ENCODE measurements at regions not wholly inside any gene's neighbourhood (a gene's known extent, or its start where the extent isn't known, plus 50 kb on each side); places are given as distances from the start of the nearest gene placed in this dataset.

- Mint-ChIP-seq H3K27ac (no peak overlapping the region), H3K27me3 (no peaks in the 10 kb centered on the region), H3K4me3 (no peak overlapping the region), H3K4me1 (no peaks in the 10 kb centered on the region), H3K9me3 (peaks cover 0 to 21% (median 3%) of the 10 kb centered on the region in 3 donors), H3K36me3 (no peaks in the 10 kb centered on the region)
Observed at GRCh38 chr12:130216031-130216430, 53.8 kb downstream of the FZD10 start.

GRCh38 chr12:130218682-130219081, 56.4 kb downstream of the FZD10 start:
- Mint-ChIP-seq H3K36me3 (no peaks in the 10 kb centered on the region), H3K9me3 (peaks cover 0 to 26% (median 3%) of the 10 kb centered on the region in 3 donors), H3K27ac (no peak overlapping the region), H3K27me3 (peaks cover 2% of the 10 kb centered on the region), H3K4me3 (no peak overlapping the region), H3K4me1 (no peaks in the 10 kb centered on the region)

- H3K27me3 Mint-ChIP-seq: peaks cover 2% of the 10 kb centered on the region
- H3K4me1 Mint-ChIP-seq: no peaks in the 10 kb centered on the region
- H3K4me3 Mint-ChIP-seq: peak overlapping the region in 1 of 4 donors; percentile 54
- H3K36me3 Mint-ChIP-seq: no peaks in the 10 kb centered on the region
- no peak overlapping the region for H3K27ac Mint-ChIP-seq
- peaks cover 0 to 25% (median 1%) of the 10 kb centered on the region in 3 donors for H3K9me3 Mint-ChIP-seq
Observed at GRCh38 chr12:130219929-130220705, 57.9 kb downstream of the FZD10 start.

- Mint-ChIP-seq H3K4me3 (no peak overlapping the region), H3K9me3 (peaks cover 0 to 23% (median 0%) of the 10 kb centered on the region in 3 donors), H3K27me3 (peaks cover 2% of the 10 kb centered on the region), H3K36me3 (no peaks in the 10 kb centered on the region), H3K4me1 (no peaks in the 10 kb centered on the region), H3K27ac (no peak overlapping the region)
Observed at GRCh38 chr12:130220706-130221100, 58.4 kb downstream of the FZD10 start.

- no peak overlapping the region for H3K4me3 Mint-ChIP-seq
- H3K36me3 Mint-ChIP-seq: no peaks in the 10 kb centered on the region
- no peaks in the 10 kb centered on the region for H3K4me1 Mint-ChIP-seq
- H3K27ac Mint-ChIP-seq: no peak overlapping the region
- peaks cover 0 to 12% (median 4%) of the 10 kb centered on the region in 3 donors for H3K9me3 Mint-ChIP-seq
- H3K27me3 Mint-ChIP-seq: peaks cover 2% of the 10 kb centered on the region
Observed at GRCh38 chr12:130222519-130223218, 60.4 kb downstream of the FZD10 start.

GRCh38 chr12:130223767-130224244, 61.5 kb downstream of the FZD10 start:
- Mint-ChIP-seq H3K27me3 (peaks cover 2% of the 10 kb centered on the region), H3K9me3 (peaks cover 0 to 8% (median 4%) of the 10 kb centered on the region in 3 donors), H3K36me3 (no peaks in the 10 kb centered on the region), H3K4me3 (no peak overlapping the region), H3K4me1 (no peaks in the 10 kb centered on the region), H3K27ac (no peak overlapping the region)

GRCh38 chr12:130224613-130225012, 62.3 kb downstream of the FZD10 start:
- no peak overlapping the region for H3K4me3 Mint-ChIP-seq
- no peaks in the 10 kb centered on the region for H3K4me1 Mint-ChIP-seq
- H3K36me3 Mint-ChIP-seq: no peaks in the 10 kb centered on the region
- no peak overlapping the region for H3K27ac Mint-ChIP-seq
- H3K27me3 Mint-ChIP-seq: peaks cover 2% of the 10 kb centered on the region
- peaks cover 2 to 5% (median 4%) of the 10 kb centered on the region in 3 donors for H3K9me3 Mint-ChIP-seq

- Mint-ChIP-seq H3K27me3 (peaks cover 2% of the 10 kb centered on the region), H3K9me3 (peaks cover 4 to 6% (median 5%) of the 10 kb centered on the region in 3 donors), H3K4me3 (no peak overlapping the region), H3K27ac (no peak overlapping the region), H3K36me3 (no peaks in the 10 kb centered on the region), H3K4me1 (no peaks in the 10 kb centered on the region)
Observed at GRCh38 chr12:130225347-130225746, 63.1 kb downstream of the FZD10 start.

- Mint-ChIP-seq H3K27ac (no peak overlapping the region), H3K4me1 (no peaks in the 10 kb centered on the region)
Observed at GRCh38 chr12:130226126-130226525, 63.9 kb downstream of the FZD10 start.

GRCh38 chr12:130226771-130227170, 64.5 kb downstream of the FZD10 start:
- Mint-ChIP-seq H3K4me1 (no peaks in the 10 kb centered on the region), H3K27me3 (peaks cover 2% of the 10 kb centered on the region), H3K9me3 (peaks cover 4 to 13% (median 11%) of the 10 kb centered on the region in 3 donors), H3K27ac (no peak overlapping the region), H3K36me3 (no peaks in the 10 kb centered on the region), H3K4me3 (no peak overlapping the region)

More at GRCh38 chr12:130226126-130226525, 63.9 kb downstream of the FZD10 start:
- Mint-ChIP-seq H3K4me3 (no peak overlapping the region), H3K27me3 (peaks cover 2% of the 10 kb centered on the region), H3K36me3 (no peaks in the 10 kb centered on the region), H3K9me3 (peaks cover 4 to 11% (median 10%) of the 10 kb centered on the region in 3 donors)

GRCh38 chr12:130227641-130228040, 65.4 kb downstream of the FZD10 start:
- peaks cover under 1% of the 10 kb centered on the region for H3K27me3 Mint-ChIP-seq

GRCh38 chr12:130236446-130236845, 74.2 kb downstream of the FZD10 start:
- peaks cover 0 to 2% (median 0%) of the 10 kb centered on the region in 3 donors for H3K4me1 Mint-ChIP-seq
- peaks cover 0 to 12% (median 6%) of the 10 kb centered on the region in 3 donors for H3K9me3 Mint-ChIP-seq
- no peak overlapping the region for H3K4me3 Mint-ChIP-seq
- no peaks in the 10 kb centered on the region for H3K36me3 Mint-ChIP-seq
- H3K27me3 Mint-ChIP-seq: no peaks in the 10 kb centered on the region
- peak overlapping the region in 1 of 3 donors; percentile 6 for H3K27ac Mint-ChIP-seq

More at GRCh38 chr12:130227641-130228040, 65.4 kb downstream of the FZD10 start:
- H3K36me3 Mint-ChIP-seq: no peaks in the 10 kb centered on the region
- H3K4me1 Mint-ChIP-seq: no peaks in the 10 kb centered on the region
- peaks cover 6 to 15% (median 11%) of the 10 kb centered on the region in 3 donors for H3K9me3 Mint-ChIP-seq
- no peak overlapping the region for H3K27ac Mint-ChIP-seq
- no peak overlapping the region for H3K4me3 Mint-ChIP-seq

- H3K36me3 Mint-ChIP-seq: no peaks in the 10 kb centered on the region
- H3K9me3 Mint-ChIP-seq: peaks cover 0 to 3% (median 2%) of the 10 kb centered on the region in 3 donors
- H3K27me3 Mint-ChIP-seq: no peaks in the 10 kb centered on the region
- no peak overlapping the region for H3K4me3 Mint-ChIP-seq
- no peak overlapping the region for H3K27ac Mint-ChIP-seq
- no peaks in the 10 kb centered on the region for H3K4me1 Mint-ChIP-seq
Observed at GRCh38 chr12:130240831-130241590, 78.7 kb downstream of the FZD10 start.

- Mint-ChIP-seq H3K4me1 (no peaks in the 10 kb centered on the region), H3K36me3 (no peaks in the 10 kb centered on the region), H3K9me3 (peaks cover under 1 to 6% (median 2%) of the 10 kb centered on the region in 3 donors), H3K27ac (no peak overlapping the region), H3K4me3 (no peak overlapping the region), H3K27me3 (no peaks in the 10 kb centered on the region)
Observed at GRCh38 chr12:130242506-130242905, 80.2 kb downstream of the FZD10 start.

GRCh38 chr12:130245251-130245650, 83.0 kb downstream of the FZD10 start:
- Mint-ChIP-seq H3K4me3 (no peak overlapping the region), H3K27me3 (no peaks in the 10 kb centered on the region), H3K27ac (no peak overlapping the region), H3K4me1 (peaks cover 0 to 2% (median 0%) of the 10 kb centered on the region in 3 donors), H3K9me3 (peaks cover 4 to 6% (median 6%) of the 10 kb centered on the region in 3 donors), H3K36me3 (no peaks in the 10 kb centered on the region)
